ENCODE measurements at regions not wholly inside any gene's neighbourhood (a gene's known extent, or its start where the extent isn't known, plus 50 kb on each side); places are given as distances from the start of the nearest gene placed in this dataset.

DNA sequence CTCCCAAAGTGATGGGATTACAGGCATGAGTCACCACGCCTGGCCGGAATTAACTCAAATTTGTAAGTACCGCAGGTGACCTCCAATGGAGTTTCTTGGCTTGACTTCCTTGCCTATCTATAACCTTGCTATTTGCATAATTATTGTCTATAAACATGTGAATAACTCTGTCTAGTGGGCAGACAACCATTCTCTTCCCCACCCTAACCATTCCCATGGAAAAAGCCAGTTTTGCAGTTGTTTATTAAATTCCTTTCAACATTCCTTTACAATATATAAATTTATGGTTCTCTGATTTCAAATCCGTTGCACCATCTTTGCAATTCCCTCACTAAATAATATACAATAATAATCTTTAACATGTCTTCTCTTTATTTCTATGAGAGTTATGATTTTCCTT is 61.0 kb upstream of the ZDHHC17 start:
- intact Hi-C loops (cut with micrococcal nuclease), result no loop called here
- H3K9me3 Mint-ChIP-seq, result peaks cover 0 to under 1% (median 0%) of the 10 kb centered on the region in 7 donors
- WGBS (ENCODE audit: insufficient coverage), result no CpG with 5 or more reads among the region's 4 CpGs
- no peak overlapping the region for H3K4me3 Mint-ChIP-seq
- TF ChIP-seq CTCF (IDR thresholded peaks at IDR 0.05), result no peak
- no peaks in the 10 kb centered on the region for H3K9me3 ChIP-seq (replicated peaks in 1 of 2; ENCODE audit: control insufficient read depth in 1 of 2, insufficient read depth in 1 of 2, low read length in 2 of 2)
- H3K27ac ChIP-seq (ENCODE audit: low read depth in 1 of 2, low read length in 2 of 2), result no peak overlapping the region
- no peaks in the 10 kb centered on the region for H3K36me3 ChIP-seq (replicated peaks in 1 of 2; ENCODE audit: control insufficient read depth in 1 of 2, insufficient read depth in 2 of 2, low read length in 2 of 2)
- H3K4me1 Mint-ChIP-seq, result peaks cover 28% of the 10 kb centered on the region
- H3K27me3 Mint-ChIP-seq (ENCODE audit: low read depth in 3 of 3), result peaks cover 0 to 2% (median 0%) of the 10 kb centered on the region in 3 donors
- no peaks in the 10 kb centered on the region for H3K79me2 ChIP-seq (ENCODE audit: insufficient read depth, low read length)
- no peak overlapping the region for H3K9ac ChIP-seq (ENCODE audit: insufficient read depth, low read length, poor library complexity, severe bottlenecking)
- H3K27ac Mint-ChIP-seq, result peak overlapping the region in 1 of 7 donors; percentile 81
- H3K36me3 Mint-ChIP-seq, result no peaks in the 10 kb centered on the region
- no peak overlapping the region for H3K4me2 ChIP-seq (replicated peaks; ENCODE audit: extremely low read depth, low read length, poor library complexity, severe bottlenecking)
- no peaks in the 10 kb centered on the region for H3K27me3 ChIP-seq (ENCODE audit: control insufficient read depth in 2 of 2, insufficient read depth in 2 of 2, low read length in 2 of 2)
- peaks cover 14 to 23% of the 10 kb centered on the region in 2 donors for H3K4me1 ChIP-seq (ENCODE audit: control insufficient read depth in 1 of 2, insufficient read depth in 2 of 2, low read length in 2 of 2)
- no peak overlapping the region for H3K4me3 ChIP-seq (replicated peaks in 1 of 3; ENCODE audit: low read depth in 2 of 3, low read length in 3 of 3)
- no peak overlapping the region for H2AFZ ChIP-seq (ENCODE audit: insufficient read depth, low read depth, low read length, poor library complexity, severe bottlenecking)
- no peak for DNase-seq
- no peaks in the 10 kb centered on the region for H4K20me1 ChIP-seq (ENCODE audit: insufficient read depth, low read length)

DNA sequence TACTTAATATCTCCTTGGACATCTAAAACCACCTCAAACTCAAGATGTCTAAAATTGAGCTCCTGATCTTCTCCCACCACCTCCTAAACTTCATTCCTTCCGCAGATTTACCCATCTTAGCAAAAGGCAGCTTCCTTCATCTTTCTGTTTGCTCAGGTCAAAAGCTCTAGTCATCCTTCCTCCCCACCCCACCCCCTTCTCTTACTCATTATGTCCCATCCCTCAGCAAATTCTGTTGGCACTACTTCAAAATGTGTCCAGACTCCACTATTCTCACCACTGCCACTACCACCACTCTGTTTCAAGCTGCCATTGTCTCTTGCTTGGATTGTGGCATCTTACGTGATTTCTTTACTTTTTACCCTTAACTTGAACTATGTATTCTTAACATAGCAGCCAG is 59.2 kb upstream of the ZDHHC17 start:
- no peak for TF ChIP-seq CTCF (IDR thresholded peaks at IDR 0.05)
- H3K4me1 ChIP-seq (ENCODE audit: control insufficient read depth in 1 of 2, insufficient read depth in 2 of 2, low read length in 2 of 2), result peaks cover 14 to 23% of the 10 kb centered on the region in 2 donors
- Mint-ChIP-seq H3K4me3 (no peak overlapping the region), H3K4me1 (peaks cover 27% of the 10 kb centered on the region), H3K27me3 (ENCODE audit: low read depth in 3 of 3) (peaks cover 0 to 3% (median 0%) of the 10 kb centered on the region in 3 donors), H3K9me3 (no peaks in the 10 kb centered on the region), H3K27ac (peak overlapping the region in 2 of 7 donors; percentile 12 to 52), H3K36me3 (no peaks in the 10 kb centered on the region)
- H4K20me1 ChIP-seq (ENCODE audit: insufficient read depth, low read length), result no peaks in the 10 kb centered on the region
- intact Hi-C loops (cut with micrococcal nuclease), result no loop called here
- WGBS (ENCODE audit: insufficient coverage), result 50% methylated on average over 2 of the region's 2 CpGs
- no peaks in the 10 kb centered on the region for H3K36me3 ChIP-seq (replicated peaks in 1 of 2; ENCODE audit: control insufficient read depth in 1 of 2, insufficient read depth in 2 of 2, low read length in 2 of 2)
- H3K9ac ChIP-seq (ENCODE audit: insufficient read depth, low read length, poor library complexity, severe bottlenecking), result no peak overlapping the region
- no peak overlapping the region for H3K27ac ChIP-seq (ENCODE audit: low read depth in 1 of 2, low read length in 2 of 2)
- no peaks in the 10 kb centered on the region for H3K79me2 ChIP-seq (ENCODE audit: insufficient read depth, low read length)
- no peak for DNase-seq
- H3K4me3 ChIP-seq (replicated peaks in 1 of 3; ENCODE audit: low read depth in 2 of 3, low read length in 3 of 3), result no peak overlapping the region
- H2AFZ ChIP-seq (ENCODE audit: insufficient read depth, low read depth, low read length, poor library complexity, severe bottlenecking), result no peak overlapping the region
- no peak overlapping the region for H3K4me2 ChIP-seq (replicated peaks; ENCODE audit: extremely low read depth, low read length, poor library complexity, severe bottlenecking)
- H3K9me3 ChIP-seq (replicated peaks in 1 of 2; ENCODE audit: control insufficient read depth in 1 of 2, insufficient read depth in 1 of 2, low read length in 2 of 2), result no peaks in the 10 kb centered on the region
- H3K27me3 ChIP-seq (ENCODE audit: control insufficient read depth in 2 of 2, insufficient read depth in 2 of 2, low read length in 2 of 2), result no peaks in the 10 kb centered on the region
